Stromal cell of bone marrow (primary cell): ENCODE measurements at regions not wholly inside any gene's neighbourhood (a gene's known extent, or its start where the extent isn't known, plus 50 kb on each side); places are given as distances from the start of the nearest gene placed in this dataset.
A peak's percentile ranks its signal among the peaks of the same experiment; 100 is the strongest.
"Not testable (repeated sequence)": the region's sequence is repeated elsewhere in the genome, so short reads cannot be mapped to it uniquely, and the experiment has no call there.

ENCODE experiments used
- DNase-seq: peaks from one replicate; pipeline ENCODE4 v3.0.0-alpha.2; 2012; ENCODE audit warnings: low read depth

DNA sequence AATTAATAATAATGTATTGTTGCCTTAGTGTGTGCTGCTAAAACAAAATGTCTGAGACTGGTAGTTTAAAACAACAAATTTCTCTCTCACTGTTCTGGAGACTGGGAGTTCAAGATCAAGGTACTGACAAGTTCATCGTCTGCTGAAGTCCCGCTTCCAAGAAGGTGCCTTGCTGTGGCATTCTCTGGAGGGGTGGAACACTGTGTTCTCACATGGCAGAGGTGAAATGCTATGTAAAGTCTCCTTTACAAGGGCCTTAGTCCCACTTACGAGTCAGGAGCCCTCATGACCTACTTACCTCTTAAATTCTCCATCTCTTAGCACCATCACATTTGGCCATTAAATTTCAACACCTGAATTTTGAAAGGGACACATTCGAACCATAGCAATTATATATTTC, 299.2 kb upstream of the RBMS1 start:
- DNase-seq = no peak

DNA sequence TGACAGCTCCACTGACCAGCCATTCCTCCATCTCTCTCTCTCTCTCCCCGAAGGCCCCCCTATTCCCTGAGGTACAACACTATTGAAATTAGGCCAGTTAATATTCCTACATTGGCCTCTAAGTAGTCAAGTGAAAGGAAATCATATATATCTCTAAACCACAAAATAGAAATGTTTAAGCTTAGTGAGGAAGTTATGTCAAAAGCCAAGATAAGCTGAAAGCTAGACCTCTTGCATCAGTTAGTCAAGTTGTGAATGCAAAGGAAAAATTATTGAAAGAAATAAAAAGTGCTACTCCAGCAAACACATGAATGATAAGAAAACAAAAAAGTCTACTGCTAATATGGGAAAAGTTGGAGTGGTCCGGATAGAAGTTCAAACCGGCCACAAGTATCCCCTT, 301.3 kb upstream of the RBMS1 start:
- no peak for DNase-seq

DNA sequence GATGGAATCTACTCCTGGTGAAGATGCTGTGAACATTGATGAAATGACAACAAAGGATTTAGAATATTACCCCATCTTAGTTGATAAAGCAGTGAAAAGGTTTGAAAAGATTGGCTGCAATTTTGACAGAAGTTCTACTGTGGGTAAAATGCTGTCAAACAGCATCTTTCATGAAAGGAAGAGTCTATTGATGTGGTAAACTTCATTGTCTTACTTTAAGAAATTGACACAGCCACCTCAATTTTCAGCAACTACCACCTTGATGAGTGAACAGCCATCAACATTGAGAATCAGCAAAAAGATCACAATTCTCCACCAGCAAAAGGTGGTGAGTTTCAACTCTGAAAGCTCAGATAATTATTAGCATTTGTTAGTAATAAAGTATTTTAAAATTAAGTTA, 310.3 kb upstream of the RBMS1 start:
- no peak for DNase-seq

DNA sequence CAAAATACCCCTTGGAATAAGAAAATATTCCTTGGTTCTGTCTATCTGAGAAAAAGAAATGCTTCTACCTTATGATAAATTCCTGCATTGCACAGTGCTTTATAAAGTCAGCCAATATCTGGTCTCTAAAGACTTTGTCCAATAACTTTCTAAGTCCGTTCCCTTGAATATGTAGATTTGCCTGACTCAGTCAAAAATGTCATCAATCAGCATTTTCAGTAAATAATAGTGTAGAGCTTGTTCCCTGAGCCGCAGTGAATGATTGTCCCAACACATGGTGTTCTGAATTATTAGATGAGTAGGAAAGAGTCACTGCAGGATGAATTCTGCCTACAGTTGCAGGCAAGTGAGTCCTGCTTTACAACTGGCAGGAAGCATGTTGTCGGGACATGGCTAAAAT, 316.8 kb upstream of the RBMS1 start:
- no peak for DNase-seq

DNA sequence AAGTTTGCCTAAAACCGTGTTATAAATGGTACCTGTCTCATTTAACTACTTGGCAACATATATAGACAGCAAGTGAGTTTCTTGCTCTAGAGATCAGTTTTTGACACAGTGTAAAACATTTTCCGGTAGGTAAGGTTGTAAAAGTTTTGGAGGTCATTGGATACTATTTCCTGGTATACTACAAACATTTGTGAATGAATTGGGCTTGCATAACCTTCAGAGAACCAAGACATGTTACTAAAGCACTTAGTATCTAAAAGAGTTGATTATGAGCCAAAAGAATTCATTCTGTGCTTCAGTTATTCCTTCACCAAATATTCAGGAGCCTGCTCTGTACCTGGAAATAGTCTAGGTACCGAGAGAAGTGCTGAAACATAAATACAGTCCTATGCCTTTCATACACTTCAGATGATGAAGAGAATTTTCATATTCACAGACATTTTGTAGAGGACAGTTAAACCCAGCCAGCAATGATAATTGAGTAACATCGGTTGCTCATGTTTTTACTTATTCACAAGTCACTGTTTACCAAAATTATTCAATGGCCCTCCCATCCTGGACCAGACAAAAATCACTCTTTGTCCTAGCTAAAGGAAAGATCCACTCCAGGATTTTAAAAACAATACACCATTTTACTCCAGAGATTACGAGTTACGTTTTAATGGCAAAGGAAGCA, 319.4 kb upstream of the RBMS1 start:
- DNase-seq = no peak

DNA sequence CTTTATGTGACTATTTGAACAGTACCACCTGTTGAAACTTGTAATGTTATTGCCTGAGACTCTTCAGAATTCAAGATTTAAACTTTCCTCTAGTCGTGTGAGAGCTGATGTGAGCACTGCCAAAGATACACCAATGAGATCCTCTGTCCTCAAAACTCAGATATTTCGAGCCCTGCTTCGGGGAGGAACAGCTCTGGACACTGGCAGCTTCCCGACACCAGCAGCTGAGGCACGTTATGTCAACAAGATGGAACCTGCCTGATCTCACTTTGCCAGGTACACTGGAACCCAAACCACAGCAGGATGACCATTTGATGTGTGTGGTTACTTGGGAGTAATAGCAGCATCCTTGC, 319.9 kb upstream of the RBMS1 start:
- no peak for DNase-seq

DNA sequence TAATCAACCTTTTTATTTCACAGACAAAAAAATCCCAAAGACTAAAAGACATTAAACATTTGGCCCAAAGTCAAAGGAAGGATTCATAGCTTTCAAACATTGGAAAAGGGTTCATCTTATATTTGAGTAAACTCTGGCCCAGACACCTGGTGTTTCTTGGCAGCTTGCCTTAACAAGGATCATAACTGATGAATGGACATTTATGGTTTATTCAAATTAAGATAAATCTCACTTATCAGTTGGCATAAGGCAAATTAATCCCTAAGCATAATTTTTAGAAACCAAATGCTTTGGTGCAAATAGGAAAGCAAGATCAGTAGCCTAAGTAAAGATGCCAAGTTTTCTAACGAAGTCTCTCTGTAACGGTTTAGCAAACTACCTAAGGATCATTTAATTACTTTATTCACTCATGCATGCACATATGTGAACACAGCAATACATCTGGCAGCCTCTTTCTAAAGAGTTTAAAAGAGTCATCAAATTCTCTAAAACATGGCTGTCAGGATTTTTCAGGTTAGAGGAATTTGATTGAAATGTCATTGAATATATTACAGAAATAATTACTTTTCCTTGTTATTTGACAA, 323.4 kb upstream of the RBMS1 start:
- DNase-seq = no peak

DNA sequence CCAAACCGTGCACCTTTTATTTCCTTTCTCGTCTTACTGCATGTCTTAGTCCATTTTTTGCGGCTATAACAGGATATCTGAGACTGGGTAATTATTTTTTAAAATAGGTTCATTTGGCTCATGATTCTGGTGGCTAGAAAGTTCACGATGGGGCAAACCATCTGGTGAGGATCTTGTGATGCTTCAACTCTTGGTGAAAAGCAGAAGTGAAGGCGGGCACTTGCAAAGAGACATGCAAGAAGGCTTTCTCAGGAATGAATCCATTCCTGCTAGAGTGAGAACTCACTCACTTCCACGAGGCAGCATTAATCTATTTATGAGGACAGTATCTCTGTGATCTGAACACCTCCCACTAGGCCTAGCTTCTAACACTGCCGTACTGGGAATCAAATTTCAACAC, 327.1 kb upstream of the RBMS1 start:
- no peak for DNase-seq

DNA sequence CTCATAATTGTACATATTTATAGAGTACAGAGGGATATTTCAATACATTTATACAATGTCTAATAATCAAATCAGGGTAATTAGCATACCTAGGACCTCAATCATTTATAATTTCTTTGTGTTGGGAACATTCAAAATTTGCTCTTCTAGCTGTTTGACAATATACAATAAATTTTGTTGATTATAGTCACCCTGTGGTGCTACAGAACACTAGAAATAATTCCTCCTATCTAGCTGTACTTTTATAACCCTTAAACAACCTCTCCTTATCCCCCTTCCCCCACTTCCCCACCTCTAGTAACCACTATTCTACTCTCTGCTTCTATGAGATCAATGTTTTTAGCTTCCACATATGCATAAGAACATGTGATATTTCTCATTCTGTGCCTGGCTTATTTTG, 328.4 kb upstream of the RBMS1 start:
- no peak for DNase-seq

DNA sequence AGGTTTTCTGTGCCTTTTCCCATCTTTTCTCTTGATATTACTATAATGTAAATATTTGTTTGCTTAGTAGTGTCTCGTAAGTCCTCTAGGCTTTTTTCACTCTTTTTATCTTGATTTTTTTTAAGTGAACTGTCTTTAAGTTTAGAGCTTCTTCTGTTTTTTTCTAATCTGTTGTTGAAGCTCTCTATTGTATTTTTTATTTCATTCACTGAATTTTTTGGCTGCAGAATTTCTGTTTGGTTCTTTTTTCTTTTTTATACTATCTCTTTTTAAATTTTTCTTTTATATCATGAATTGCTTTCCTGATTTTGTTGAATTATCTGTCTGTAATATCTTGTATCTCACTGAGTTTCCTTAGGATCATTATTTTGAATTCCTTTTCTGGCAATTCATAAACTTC, 331.8 kb upstream of the RBMS1 start:
- no peak for DNase-seq

DNA sequence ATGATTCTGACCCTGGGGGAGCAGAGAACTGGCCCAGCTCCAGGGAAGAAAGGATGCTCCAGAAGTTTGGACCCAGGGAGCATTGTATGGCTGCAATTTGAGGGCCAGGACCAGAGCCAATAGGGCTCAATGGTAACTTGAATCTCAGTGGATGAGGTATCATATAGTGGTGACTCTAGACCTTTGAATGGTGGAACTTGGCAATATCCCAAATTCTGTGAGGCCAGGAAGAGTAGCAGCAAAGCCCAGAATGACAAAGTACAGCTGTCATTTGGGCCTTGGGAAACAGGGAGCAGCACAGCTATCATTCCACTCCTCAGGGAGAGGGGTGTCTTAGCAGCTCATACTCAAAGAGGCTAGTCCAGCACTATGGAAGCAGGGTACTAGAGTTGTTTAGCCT, 332.9 kb upstream of the RBMS1 start:
- DNase-seq = no peak

DNA sequence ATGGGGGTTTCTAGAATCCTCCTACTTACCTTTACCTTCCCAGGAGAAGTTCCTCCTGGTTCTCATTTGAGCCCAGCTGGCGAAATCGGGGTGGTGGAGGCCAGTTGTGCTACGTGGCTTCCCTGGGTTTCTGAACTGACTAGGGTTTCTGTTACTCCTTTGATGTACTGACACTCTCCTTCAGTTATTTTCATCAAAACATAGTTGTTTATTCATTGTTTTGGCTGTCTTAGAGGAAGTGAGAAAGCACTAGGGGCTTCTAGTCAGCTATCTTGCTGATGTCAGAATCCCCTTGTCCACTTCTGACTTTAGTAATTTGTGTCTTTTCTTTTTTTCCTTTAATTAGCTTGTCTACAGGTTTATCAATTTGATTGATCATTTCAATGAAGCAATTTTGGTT, 332.2 kb upstream of the TANK start:
- DNase-seq = no peak

DNA sequence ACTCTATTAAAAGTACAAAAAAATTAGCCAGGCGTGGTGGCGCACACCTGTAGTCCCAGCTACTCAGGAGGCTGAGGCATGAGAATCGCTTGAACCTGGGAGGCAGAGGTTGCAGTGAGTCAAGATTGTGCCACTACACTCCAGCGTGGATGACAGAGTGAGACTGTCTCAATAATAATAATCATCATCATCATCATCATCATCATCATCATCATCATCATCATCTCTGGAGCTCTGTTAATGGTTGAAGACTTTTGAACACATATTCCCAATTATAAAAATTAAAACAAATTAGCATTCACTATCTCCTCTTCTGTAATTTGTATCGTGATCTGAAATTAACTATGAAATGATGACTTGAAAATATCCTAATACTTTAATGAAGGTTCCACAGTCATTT, 327.8 kb upstream of the TANK start:
- not testable (repeated sequence) for DNase-seq

DNA sequence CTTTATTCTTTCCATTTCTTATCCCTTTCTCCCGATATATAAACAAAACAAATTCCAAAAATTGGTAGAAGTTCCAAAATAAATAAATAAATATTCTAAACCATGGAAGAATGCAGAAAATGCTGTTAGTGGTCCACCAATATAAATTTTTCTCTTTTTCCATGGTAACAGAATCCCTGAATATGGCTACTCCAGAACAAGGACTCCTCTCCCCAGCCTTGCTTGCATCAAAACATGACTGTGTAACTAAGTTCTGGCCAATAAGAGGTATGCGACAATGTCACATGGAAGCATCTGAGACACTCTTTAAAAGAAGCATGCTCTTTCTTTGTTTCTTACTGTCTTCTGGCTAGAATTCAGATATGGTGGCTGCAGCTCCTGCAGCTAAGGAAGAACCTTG, 325.1 kb upstream of the TANK start:
- DNase-seq = no peak

DNA sequence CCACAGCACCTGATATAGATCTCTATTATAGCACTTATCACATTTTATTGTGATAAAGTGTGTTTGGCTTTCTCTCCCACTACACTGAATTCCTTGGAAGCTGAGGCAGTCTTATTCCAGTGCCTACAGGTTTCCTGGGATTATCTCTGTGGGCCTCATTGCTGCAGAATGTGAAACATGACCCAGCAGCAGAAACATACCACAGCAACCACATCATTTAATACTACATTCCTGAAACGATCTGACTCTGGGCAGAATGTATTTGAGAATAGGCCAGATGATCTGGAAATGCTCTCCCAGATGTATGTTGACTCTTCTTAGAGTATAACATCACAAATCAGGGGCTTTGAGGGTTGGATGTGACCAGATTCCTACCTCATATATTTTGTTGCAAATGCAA, 323.5 kb upstream of the TANK start:
- DNase-seq = peak; percentile 78

DNA sequence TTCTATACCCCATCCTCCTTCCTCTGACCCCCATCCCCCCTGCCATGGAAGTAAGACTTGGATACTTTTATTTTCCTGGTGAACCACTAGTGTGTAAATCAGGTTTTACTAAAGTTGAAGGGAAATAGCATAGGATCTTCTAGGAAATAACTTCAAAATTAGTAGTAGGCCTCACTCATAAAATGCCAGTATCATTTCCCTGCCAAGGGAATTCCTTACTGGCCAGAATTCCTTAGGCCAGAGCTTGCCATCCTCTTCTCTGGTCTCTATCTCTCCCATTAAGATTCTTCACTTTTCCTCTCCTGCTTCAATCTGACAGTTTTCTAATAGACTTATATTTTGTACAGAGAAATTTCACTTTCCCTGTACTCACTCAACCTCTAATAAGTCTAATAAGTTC, 322.8 kb upstream of the TANK start:
- DNase-seq = no peak

DNA sequence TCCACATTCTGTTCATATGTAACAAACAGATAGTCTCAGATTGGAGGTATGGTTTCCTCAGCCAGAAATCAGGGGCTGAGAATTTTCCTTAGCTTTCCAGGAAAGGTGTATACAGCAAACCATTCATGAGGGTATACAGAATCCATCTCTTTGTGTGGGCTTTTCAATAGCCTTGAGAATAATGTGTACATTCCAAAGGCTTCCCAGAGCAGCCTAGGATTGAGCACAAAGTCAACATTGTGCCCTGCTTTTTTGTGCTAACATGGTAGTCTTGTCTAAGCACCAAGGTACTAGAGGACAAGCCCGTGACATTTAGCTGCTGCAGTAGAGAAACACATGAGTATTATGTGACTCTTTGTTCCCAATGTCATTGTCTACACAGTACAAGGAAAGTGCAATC, 322.1 kb upstream of the TANK start:
- no peak for DNase-seq

DNA sequence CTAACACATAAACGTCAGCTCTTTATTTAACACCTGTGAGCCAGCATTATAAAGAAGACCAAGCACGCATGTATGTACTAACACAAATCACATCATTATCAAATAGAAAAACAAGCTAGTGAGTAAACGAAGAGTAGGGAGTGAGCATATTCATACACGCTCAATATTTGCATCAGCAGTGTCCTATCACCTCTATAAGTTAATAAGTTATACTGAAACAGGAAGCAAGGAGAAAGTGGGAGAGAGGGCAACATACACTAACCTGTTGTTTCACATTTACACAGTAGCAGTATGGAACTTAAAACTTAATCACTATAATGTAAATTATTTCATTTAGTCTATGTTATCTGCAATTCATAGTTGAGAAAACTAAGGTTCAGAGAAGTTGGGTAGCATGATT, 321.5 kb upstream of the TANK start:
- DNase-seq = no peak

DNA sequence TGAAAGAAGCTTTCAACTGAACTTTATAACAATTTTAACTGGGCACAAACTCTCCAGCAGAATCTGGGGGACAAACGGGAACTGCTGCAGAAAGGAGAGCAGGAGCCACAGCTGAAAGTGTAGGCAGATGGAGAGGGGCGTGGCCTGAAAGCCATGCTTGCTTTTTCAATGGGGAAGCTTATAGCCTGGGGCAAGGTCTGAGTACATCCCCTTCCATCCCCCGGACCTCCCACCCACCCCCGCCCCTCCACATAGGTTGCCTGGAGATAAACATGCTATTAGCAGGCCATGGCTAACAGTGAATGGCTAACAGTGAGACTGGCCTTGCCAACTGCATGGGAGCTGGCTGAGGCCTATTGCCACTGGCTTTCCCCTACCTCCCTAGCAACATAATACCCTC, 317.9 kb upstream of the TANK start:
- DNase-seq = no peak

DNA sequence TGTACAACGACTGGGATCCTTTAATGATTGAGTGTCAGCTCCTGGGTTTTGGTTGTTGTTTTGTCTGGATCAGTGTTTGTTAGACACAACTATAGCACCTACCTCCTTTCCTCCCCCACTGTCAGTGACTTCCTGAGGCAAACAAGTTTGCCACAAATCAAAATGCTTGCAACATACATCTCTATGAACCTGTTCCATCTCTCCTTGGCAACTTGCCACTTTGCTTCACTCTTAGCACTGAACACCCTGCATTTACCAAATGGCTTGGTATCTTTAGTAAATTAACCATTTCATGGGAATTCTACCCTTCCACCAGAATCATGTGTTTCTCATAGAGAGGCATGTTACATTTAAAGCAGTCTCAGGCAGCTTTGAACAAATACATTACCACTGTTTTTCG, 301.1 kb upstream of the TANK start:
- DNase-seq = no peak

DNA sequence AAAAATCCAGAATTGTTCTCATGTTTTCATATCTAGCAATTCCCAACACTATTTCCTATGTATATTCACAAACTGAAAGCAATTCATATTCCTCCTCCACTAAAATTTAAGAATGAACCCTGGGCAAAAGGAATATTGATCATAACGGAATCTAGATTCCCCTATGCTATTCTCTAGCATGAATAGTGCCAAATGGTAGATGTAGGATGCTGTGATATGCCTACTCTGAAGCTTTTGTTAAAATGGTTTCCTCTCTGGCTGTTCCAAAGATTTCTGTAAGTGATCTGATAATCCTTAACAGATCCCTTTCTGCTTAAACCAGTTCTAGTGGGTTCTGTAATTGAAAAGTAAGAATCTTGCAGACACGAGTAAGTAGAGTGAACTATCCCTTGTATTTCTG, 298.0 kb upstream of the TANK start:
- no peak for DNase-seq

DNA sequence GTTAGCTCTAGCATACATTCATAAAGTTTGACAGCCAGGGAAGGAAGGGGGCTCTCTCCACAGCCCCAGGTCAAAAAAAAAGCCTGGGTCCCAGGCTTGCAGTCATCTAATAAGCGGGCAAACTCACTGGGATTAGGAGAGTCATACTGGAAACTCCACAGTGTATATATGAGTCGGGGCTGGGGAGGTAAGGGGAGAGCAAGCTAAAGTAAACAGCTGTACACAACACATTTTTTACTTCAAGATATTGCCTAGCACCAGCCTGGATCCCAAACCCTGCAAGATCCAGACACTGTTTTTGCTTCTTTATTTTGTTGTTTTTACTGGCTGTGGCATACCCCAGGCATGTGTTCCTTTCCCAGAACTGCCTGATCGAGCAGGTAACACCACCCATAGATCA, 291.3 kb upstream of the TANK start:
- no peak for DNase-seq

DNA sequence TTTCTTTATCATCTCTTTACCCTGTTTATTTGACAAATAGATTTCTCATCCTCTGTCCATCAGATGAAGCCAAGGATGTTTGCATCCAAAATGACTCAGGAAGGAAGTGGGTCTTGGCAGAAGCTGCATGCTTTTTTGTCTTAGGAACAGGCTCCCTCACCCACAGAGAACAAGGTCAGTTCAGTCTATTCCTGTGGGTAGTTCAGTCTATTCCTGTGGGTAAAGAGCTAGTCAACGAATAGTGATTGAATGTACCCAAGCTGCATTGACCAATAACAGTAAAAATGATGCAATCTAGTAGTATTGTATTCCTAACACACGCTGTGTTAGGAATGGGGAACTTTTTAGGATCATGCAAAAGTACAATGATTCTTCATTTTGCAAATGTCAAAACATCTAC, 290.8 kb upstream of the TANK start:
- DNase-seq = peak; percentile 94

DNA sequence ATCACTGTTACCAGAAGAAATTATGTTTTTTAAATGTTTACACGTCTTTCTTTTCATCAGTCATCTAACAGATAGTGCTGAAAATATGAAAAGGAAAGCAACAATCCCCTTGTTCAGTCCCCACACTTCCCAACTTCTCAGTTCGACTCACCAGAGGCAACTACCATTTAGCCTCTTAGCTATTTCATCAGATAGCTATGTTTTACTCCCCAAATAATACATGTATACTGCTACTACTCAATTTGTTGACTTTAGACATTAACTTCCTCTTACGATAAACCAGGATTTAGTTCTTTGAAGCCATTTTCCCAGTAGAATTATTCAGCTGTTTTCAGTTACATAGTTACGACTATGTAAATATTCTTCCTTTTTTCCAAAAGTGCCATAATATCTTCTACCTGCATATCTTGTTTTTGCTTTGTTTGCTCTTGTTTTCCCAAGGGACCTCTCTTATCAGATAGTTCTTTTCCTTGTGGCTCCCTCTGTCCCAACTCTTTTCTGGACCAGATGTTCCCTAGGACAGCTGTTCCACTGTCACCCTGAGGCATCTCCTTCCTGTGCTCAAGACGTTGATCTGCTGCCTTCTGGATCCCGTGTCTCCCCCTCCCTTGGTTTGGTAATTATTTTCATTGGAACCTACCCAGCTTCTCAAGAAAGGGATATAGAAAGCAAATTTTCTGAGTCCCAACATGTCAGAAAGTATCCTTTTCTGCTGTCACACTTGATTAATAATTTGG, 289.3 kb upstream of the TANK start:
- DNase-seq = no peak
